NCI-H748 (cell line): ENCODE measurements at regions not wholly inside any gene's neighbourhood (a gene's known extent, or its start where the extent isn't known, plus 50 kb on each side); places are given as distances from the start of the nearest gene placed in this dataset.

Source experiments
- DNase-seq: peaks from one replicate; lab custom pipeline; 2025; ENCODE audit not compliant: unreplicated experiment; lab: John Stamatoyannopoulos, UW

GRCh38 chr9:7960320-7961050, 160.9 kb upstream of the DMAC1 start:
- no peak for DNase-seq

GRCh38 chr9:7957803-7958202, 158.2 kb upstream of the DMAC1 start:
- no peak for DNase-seq

- no peak for DNase-seq
Measured at GRCh38 chr9:7947577-7947976, 148.0 kb upstream of the DMAC1 start.

- no peak for DNase-seq
Measured at GRCh38 chr9:7946458-7946857, 146.9 kb upstream of the DMAC1 start.

GRCh38 chr9:7944572-7944971, 145.0 kb upstream of the DMAC1 start:
- DNase-seq: no peak

- DNase-seq: no peak
Measured at GRCh38 chr9:7937761-7938491, 138.3 kb upstream of the DMAC1 start.

- DNase-seq: no peak
Measured at GRCh38 chr9:7936996-7937395, 137.4 kb upstream of the DMAC1 start.

GRCh38 chr9:7936163-7936562, 136.6 kb upstream of the DMAC1 start:
- DNase-seq: no peak

GRCh38 chr9:7935681-7936080, 136.1 kb upstream of the DMAC1 start:
- no peak for DNase-seq

- DNase-seq: no peak
Measured at GRCh38 chr9:7932767-7933166, 133.2 kb upstream of the DMAC1 start.

GRCh38 chr9:7930613-7931012, 131.0 kb upstream of the DMAC1 start:
- no peak for DNase-seq

GRCh38 chr9:7921545-7922197, 122.1 kb upstream of the DMAC1 start:
- DNase-seq: no peak

- no peak for DNase-seq
Measured at GRCh38 chr9:7912037-7912535, 112.5 kb upstream of the DMAC1 start.

GRCh38 chr9:7910426-7911020, 110.9 kb upstream of the DMAC1 start:
- no peak for DNase-seq

GRCh38 chr9:7909537-7909936, 110.0 kb upstream of the DMAC1 start:
- no peak for DNase-seq

GRCh38 chr9:7907551-7908337, 108.2 kb upstream of the DMAC1 start:
- DNase-seq: no peak

- DNase-seq: no peak
Measured at GRCh38 chr9:7906783-7907550, 107.4 kb upstream of the DMAC1 start.

GRCh38 chr9:7901621-7902020, 102.0 kb upstream of the DMAC1 start:
- no peak for DNase-seq

GRCh38 chr9:7900541-7900940, 101.0 kb upstream of the DMAC1 start:
- DNase-seq: no peak

GRCh38 chr9:7899753-7900152, 100.2 kb upstream of the DMAC1 start:
- DNase-seq: no peak
